AG09319 (cell line): ENCODE measurements at regions not wholly inside any gene's neighbourhood (a gene's known extent, or its start where the extent isn't known, plus 50 kb on each side); places are given as distances from the start of the nearest gene placed in this dataset.
A peak's percentile ranks its signal among the peaks of the same experiment; 100 is the strongest.

Experiments used
- DNase-seq: peaks from one replicate; pipeline ENCODE4 v3.0.0-alpha.2; 2010; ENCODE audit warnings: low read depth; ENCODE audit errors: extremely low read depth
- CTCF ChIP-seq: IDR thresholded peaks from 2 replicates; pipeline ENCODE4 v1.5.1; 2011; ENCODE audit warnings: low read depth, mild to moderate bottlenecking, inconsistent platforms, low read length, moderate library complexity

GRCh38 chr7:13308423-13308822, 621.0 kb downstream of the ARL4A start:
- no peak for DNase-seq
- no peak for TF ChIP-seq CTCF

- peak; percentile 6; the same call in 1 of the 2 replicates for TF ChIP-seq CTCF
- DNase-seq, result no peak
Observed at GRCh38 chr7:13309535-13309934, 622.1 kb downstream of the ARL4A start.

GRCh38 chr7:13312307-13312706, 624.9 kb downstream of the ARL4A start:
- DNase-seq, result no peak
- TF ChIP-seq CTCF, result no peak

- DNase-seq, result no peak
- no peak for TF ChIP-seq CTCF
Observed at GRCh38 chr7:13320333-13320732, 632.9 kb downstream of the ARL4A start.

GRCh38 chr7:13321316-13321715, 633.9 kb downstream of the ARL4A start:
- DNase-seq, result no peak

GRCh38 chr7:13322126-13322525, 634.7 kb downstream of the ARL4A start:
- TF ChIP-seq CTCF, result no peak
- no peak for DNase-seq

More at GRCh38 chr7:13321316-13321715, 633.9 kb downstream of the ARL4A start:
- TF ChIP-seq CTCF, result no peak

- no peak for DNase-seq
- TF ChIP-seq CTCF, result no peak
Observed at GRCh38 chr7:13327669-13328068, 640.2 kb downstream of the ARL4A start.
